Epithelial cell of esophagus (primary cell): ENCODE measurements at regions not wholly inside any gene's neighbourhood (a gene's known extent, or its start where the extent isn't known, plus 50 kb on each side); places are given as distances from the start of the nearest gene placed in this dataset.
A peak's percentile ranks its signal among the peaks of the same experiment; 100 is the strongest.
"Not testable (repeated sequence)": the region's sequence is repeated elsewhere in the genome, so short reads cannot be mapped to it uniquely, and the experiment has no call there.

Experiments
- DNase-seq: peaks from one replicate; pipeline ENCODE4 v3.0.0; 2010; ENCODE audit warnings: low read depth
- H3K4me3 ChIP-seq: 2 replicates; pipeline ENCODE4 v1.5.1; 2011; ENCODE audit warnings: mild to moderate bottlenecking, low read length, control low read depth
- CTCF ChIP-seq: IDR thresholded peaks from 2 replicates; pipeline ENCODE4 v1.5.1; 2011; ENCODE audit warnings: low read depth, mild to moderate bottlenecking, low read length, control low read depth, inconsistent platforms; ENCODE audit not compliant: insufficient read depth; ENCODE audit errors: missing control alignments

- not testable (repeated sequence) for H3K4me3 ChIP-seq
These were observed 52.4 kb upstream of the FAM135A start for GRCh38 chr6:70360921-70361320.

GRCh38 chr6:70353448-70353847 is 50.6 kb upstream of the COL9A1 start:
- no peak for TF ChIP-seq CTCF
- H3K4me3 ChIP-seq = no peak overlapping the region
- peak; percentile 11 for DNase-seq

More at GRCh38 chr6:70360921-70361320, 52.4 kb upstream of the FAM135A start:
- not testable (repeated sequence) for DNase-seq
